ENCODE measurements at regions not wholly inside any gene's neighbourhood (a gene's known extent, or its start where the extent isn't known, plus 50 kb on each side); places are given as distances from the start of the nearest gene placed in this dataset.

GRCh38 chr14:76583805-76584204 lies 177.5 kb upstream of the VASH1 start:
- no peak overlapping the region for H3K4me3 ChIP-seq (ENCODE audit: low read depth, low read length)
- in situ Hi-C loops (cut with HindIII; ENCODE audit: low sequenced_read_pairs), result no loop called here
- DNase-seq (ENCODE audit: low read depth, low spot score), result no peak
- no peak for TF ChIP-seq CTCF (IDR thresholded peaks at IDR 0.05; ENCODE audit: low read depth, low read length)

GRCh38 chr14:76584271-76584702 lies 177.0 kb upstream of the VASH1 start:
- no peak for DNase-seq (ENCODE audit: low read depth, low spot score)
- H3K4me3 ChIP-seq (ENCODE audit: low read depth, low read length), result no peak overlapping the region
- no peak for TF ChIP-seq CTCF (IDR thresholded peaks at IDR 0.05; ENCODE audit: low read depth, low read length)
- in situ Hi-C loops (cut with HindIII; ENCODE audit: low sequenced_read_pairs), result no loop called here

- no peak for DNase-seq (ENCODE audit: low read depth, low spot score)
- in situ Hi-C loops (cut with HindIII; ENCODE audit: low sequenced_read_pairs), result no loop called here
- no peak for TF ChIP-seq CTCF (IDR thresholded peaks at IDR 0.05; ENCODE audit: low read depth, low read length)
- H3K4me3 ChIP-seq (ENCODE audit: low read depth, low read length), result no peak overlapping the region
These were observed 175.7 kb upstream of the VASH1 start for GRCh38 chr14:76585616-76586015.

- DNase-seq (ENCODE audit: low read depth, low spot score), result no peak
- H3K4me3 ChIP-seq (ENCODE audit: low read depth, low read length), result no peak overlapping the region
- in situ Hi-C loops (cut with HindIII; ENCODE audit: low sequenced_read_pairs), result no loop called here
- no peak for TF ChIP-seq CTCF (IDR thresholded peaks at IDR 0.05; ENCODE audit: low read depth, low read length)
These were observed 172.0 kb upstream of the VASH1 start for GRCh38 chr14:76589246-76589645.

GRCh38 chr14:76591266-76591665 lies 170.0 kb upstream of the VASH1 start:
- no peak overlapping the region for H3K4me3 ChIP-seq (ENCODE audit: low read depth, low read length)
- no peak for DNase-seq (ENCODE audit: low read depth, low spot score)
- in situ Hi-C loops (cut with HindIII; ENCODE audit: low sequenced_read_pairs), result no loop called here
- TF ChIP-seq CTCF (IDR thresholded peaks at IDR 0.05; ENCODE audit: low read depth, low read length), result no peak

- in situ Hi-C loops (cut with HindIII; ENCODE audit: low sequenced_read_pairs), result no loop called here
- no peak overlapping the region for H3K4me3 ChIP-seq (ENCODE audit: low read depth, low read length)
- no peak for DNase-seq (ENCODE audit: low read depth, low spot score)
- TF ChIP-seq CTCF (IDR thresholded peaks at IDR 0.05; ENCODE audit: low read depth, low read length), result no peak
These were observed 166.0 kb upstream of the VASH1 start for GRCh38 chr14:76595266-76595665.

GRCh38 chr14:76597387-76597786 lies 163.9 kb upstream of the VASH1 start:
- H3K4me3 ChIP-seq (ENCODE audit: low read depth, low read length), result no peak overlapping the region
- TF ChIP-seq CTCF (IDR thresholded peaks at IDR 0.05; ENCODE audit: low read depth, low read length), result no peak
- in situ Hi-C loops (cut with HindIII; ENCODE audit: low sequenced_read_pairs), result no loop called here
- no peak for DNase-seq (ENCODE audit: low read depth, low spot score)
